HG03575 (cell line): ENCODE measurements at regions not wholly inside any gene's neighbourhood (a gene's known extent, or its start where the extent isn't known, plus 50 kb on each side); places are given as distances from the start of the nearest gene placed in this dataset.

ENCODE experiments used
- ATAC-seq: cut with Tn5 transposase; IDR thresholded peaks from one replicate; pipeline ENCODE4 v1.9.1; 2021; ENCODE audit not compliant: unreplicated experiment, insufficient number of reproducible peaks, low FRiP score; ENCODE audit errors: extremely low read depth

GRCh38 chr16:73797115-73797514, 499.5 kb upstream of the PSMD7 start:
- ATAC-seq: no peak

- no peak for ATAC-seq
Measured at GRCh38 chr16:73796241-73796640, 500.4 kb upstream of the PSMD7 start.

- no peak for ATAC-seq
Measured at GRCh38 chr16:73794994-73795393, 501.6 kb upstream of the PSMD7 start.

- no peak for ATAC-seq
Measured at GRCh38 chr16:73793871-73794437, 502.7 kb upstream of the PSMD7 start.

GRCh38 chr16:73793260-73793659, 503.4 kb upstream of the PSMD7 start:
- no peak for ATAC-seq

- ATAC-seq: no peak
Measured at GRCh38 chr16:73792199-73793020, 504.2 kb upstream of the PSMD7 start.

- ATAC-seq: no peak
Measured at GRCh38 chr16:73781297-73781696, 515.3 kb upstream of the PSMD7 start.

GRCh38 chr16:73778887-73779286, 517.7 kb upstream of the PSMD7 start:
- no peak for ATAC-seq

GRCh38 chr16:73775841-73776388, 520.7 kb upstream of the PSMD7 start:
- ATAC-seq: no peak

GRCh38 chr16:73771196-73772064, 525.2 kb upstream of the PSMD7 start:
- no peak for ATAC-seq

GRCh38 chr16:73768786-73769203, 527.8 kb upstream of the PSMD7 start:
- no peak for ATAC-seq

GRCh38 chr16:73764321-73764720, 532.3 kb upstream of the PSMD7 start:
- no peak for ATAC-seq

- ATAC-seq: no peak
Measured at GRCh38 chr16:73756289-73757178, 540.1 kb upstream of the PSMD7 start.

- no peak for ATAC-seq
Measured at GRCh38 chr16:73753931-73754330, 542.7 kb upstream of the PSMD7 start.

GRCh38 chr16:73750639-73751038, 546.0 kb upstream of the PSMD7 start:
- ATAC-seq: no peak

GRCh38 chr16:73747328-73747727, 549.3 kb upstream of the PSMD7 start:
- no peak for ATAC-seq

GRCh38 chr16:73746554-73746953, 550.1 kb upstream of the PSMD7 start:
- ATAC-seq: no peak

- ATAC-seq: no peak
Measured at GRCh38 chr16:73743665-73744496, 552.7 kb upstream of the PSMD7 start.
